ENCODE measurements at regions not wholly inside any gene's neighbourhood (a gene's known extent, or its start where the extent isn't known, plus 50 kb on each side); places are given as distances from the start of the nearest gene placed in this dataset.

DNA sequence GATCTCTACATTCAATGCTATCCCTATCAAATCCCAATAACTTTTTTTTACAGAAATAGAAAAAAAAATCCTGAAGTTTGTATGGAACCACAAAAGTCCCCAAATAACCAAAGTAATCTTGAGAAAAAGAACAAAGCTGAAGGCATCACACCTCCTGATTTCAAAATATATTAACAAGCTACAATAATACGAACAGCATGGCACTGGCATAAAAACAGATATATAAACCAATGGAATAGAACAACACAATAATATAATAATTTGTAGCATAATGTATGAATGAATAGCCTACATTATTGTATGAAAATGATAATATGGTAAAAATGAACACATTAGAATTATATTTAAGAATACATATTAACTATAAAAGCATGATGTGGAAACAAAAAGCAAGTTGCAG is 76.7 kb upstream of the TMC3 start:
- no peak for TF ChIP-seq EZH2phosphoT487 (IDR thresholded peaks at IDR 0.05; ENCODE audit: low read length)
- TF ChIP-seq, protein P1, sequence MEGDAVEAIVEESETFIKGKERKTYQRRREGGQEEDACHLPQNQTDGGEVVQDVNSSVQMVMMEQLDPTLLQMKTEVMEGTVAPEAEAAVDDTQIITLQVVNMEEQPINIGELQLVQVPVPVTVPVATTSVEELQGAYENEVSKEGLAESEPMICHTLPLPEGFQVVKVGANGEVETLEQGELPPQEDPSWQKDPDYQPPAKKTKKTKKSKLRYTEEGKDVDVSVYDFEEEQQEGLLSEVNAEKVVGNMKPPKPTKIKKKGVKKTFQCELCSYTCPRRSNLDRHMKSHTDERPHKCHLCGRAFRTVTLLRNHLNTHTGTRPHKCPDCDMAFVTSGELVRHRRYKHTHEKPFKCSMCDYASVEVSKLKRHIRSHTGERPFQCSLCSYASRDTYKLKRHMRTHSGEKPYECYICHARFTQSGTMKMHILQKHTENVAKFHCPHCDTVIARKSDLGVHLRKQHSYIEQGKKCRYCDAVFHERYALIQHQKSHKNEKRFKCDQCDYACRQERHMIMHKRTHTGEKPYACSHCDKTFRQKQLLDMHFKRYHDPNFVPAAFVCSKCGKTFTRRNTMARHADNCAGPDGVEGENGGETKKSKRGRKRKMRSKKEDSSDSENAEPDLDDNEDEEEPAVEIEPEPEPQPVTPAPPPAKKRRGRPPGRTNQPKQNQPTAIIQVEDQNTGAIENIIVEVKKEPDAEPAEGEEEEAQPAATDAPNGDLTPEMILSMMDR (IDR thresholded peaks at IDR 0.05; ENCODE audit: low read length): no peak
- TF ChIP-seq EZH2 (optimal IDR thresholded peaks at IDR 0.05; ENCODE audit: low read depth, low read length): no peak

Measured in MM.1S (cell line).